EH (cell line): ENCODE measurements at regions not wholly inside any gene's neighbourhood (a gene's known extent, or its start where the extent isn't known, plus 50 kb on each side); places are given as distances from the start of the nearest gene placed in this dataset.

Experiments
- DNase-seq: peaks from one replicate; pipeline ENCODE4 v3.0.0-alpha.2; 2015; ENCODE audit warnings: low read depth

- DNase-seq = peak; percentile 36
These were observed 100.6 kb upstream of the KCNJ15 start for GRCh38 chr21:38156200-38156599.

- DNase-seq = peak; percentile 79
These were observed 97.4 kb upstream of the KCNJ15 start for GRCh38 chr21:38159355-38159754.

- DNase-seq = peak; percentile 37
These were observed 91.2 kb upstream of the KCNJ15 start for GRCh38 chr21:38165466-38166172.

GRCh38 chr21:38166173-38166535 lies 90.6 kb upstream of the KCNJ15 start:
- DNase-seq = no peak

GRCh38 chr21:38167345-38167744 lies 89.4 kb upstream of the KCNJ15 start:
- DNase-seq = no peak

- peak; percentile 52 for DNase-seq
These were observed 86.5 kb upstream of the KCNJ15 start for GRCh38 chr21:38170283-38170682.

GRCh38 chr21:38170704-38171682 lies 85.8 kb upstream of the KCNJ15 start:
- peak; percentile 15 for DNase-seq

GRCh38 chr21:38171723-38172344 lies 85.0 kb upstream of the KCNJ15 start:
- DNase-seq = peak; percentile 83

- DNase-seq = peak; percentile 12
These were observed 83.3 kb upstream of the KCNJ15 start for GRCh38 chr21:38173276-38174035.

GRCh38 chr21:38175306-38175705 lies 81.5 kb upstream of the KCNJ15 start:
- DNase-seq = no peak

- no peak for DNase-seq
These were observed 78.7 kb upstream of the KCNJ15 start for GRCh38 chr21:38177919-38178652.

- no peak for DNase-seq
These were observed 77.9 kb upstream of the KCNJ15 start for GRCh38 chr21:38178653-38179470.

- peak; percentile 25 for DNase-seq
These were observed 77.3 kb upstream of the KCNJ15 start for GRCh38 chr21:38179511-38179910.

- peak; percentile 72 for DNase-seq
These were observed 75.7 kb upstream of the KCNJ15 start for GRCh38 chr21:38181096-38181495.

GRCh38 chr21:38182370-38182985 lies 74.3 kb upstream of the KCNJ15 start:
- no peak for DNase-seq

GRCh38 chr21:38183961-38184360 lies 72.8 kb upstream of the KCNJ15 start:
- DNase-seq = no peak

- no peak for DNase-seq
These were observed 70.0 kb upstream of the KCNJ15 start for GRCh38 chr21:38186661-38187270.

- DNase-seq = no peak
These were observed 68.8 kb upstream of the KCNJ15 start for GRCh38 chr21:38188037-38188436.

- DNase-seq = no peak
These were observed 60.8 kb upstream of the KCNJ15 start for GRCh38 chr21:38196036-38196435.
